Nephron progenitor cell (in vitro differentiated cells): ENCODE measurements at regions not wholly inside any gene's neighbourhood (a gene's known extent, or its start where the extent isn't known, plus 50 kb on each side); places are given as distances from the start of the nearest gene placed in this dataset.

Experiments used
- DNase-seq: peaks from one replicate; pipeline ENCODE4 v3.0.0; 2021
- H3K27ac Mint-ChIP-seq: 2 replicates; pipeline ENCODE4 v1.8.0; 2021; ENCODE audit warnings: mild to moderate bottlenecking, moderate library complexity, mixed read lengths
- H3K27me3 Mint-ChIP-seq: 2 replicates; pipeline ENCODE4 v1.8.0; 2021; ENCODE audit warnings: mild to moderate bottlenecking, low read depth, mixed read lengths; ENCODE audit not compliant: poor library complexity
- H3K36me3 Mint-ChIP-seq: 2 replicates; pipeline ENCODE4 v1.8.0; 2021; ENCODE audit warnings: low read depth, mixed read lengths
- H3K4me1 Mint-ChIP-seq: 2 replicates; pipeline ENCODE4 v1.8.0; 2021; ENCODE audit warnings: mixed read lengths
- H3K4me3 Mint-ChIP-seq: 2 replicates; pipeline ENCODE4 v1.8.0; 2021; ENCODE audit warnings: mild to moderate bottlenecking, moderate library complexity, mixed read lengths
- H3K9me3 Mint-ChIP-seq: 2 replicates; pipeline ENCODE4 v1.8.0; 2021; ENCODE audit warnings: mild to moderate bottlenecking, moderate library complexity, mixed read lengths
- CTCF ChIP-seq: fragments of 200-600 bp; sonication (generic); IDR thresholded peaks from 2 replicates; pipeline ENCODE4 v1.5.0; 2021; ENCODE audit warnings: antibody characterized with exemption

GRCh38 chr4:26085551-26085950 is 171.5 kb downstream of the SMIM20 start:
- DNase-seq: no peak
- H3K4me3 Mint-ChIP-seq: no peak overlapping the region
- H3K4me1 Mint-ChIP-seq: peaks cover 36% of the 10 kb centered on the region
- H3K36me3 Mint-ChIP-seq: peaks cover 2% of the 10 kb centered on the region
- no peak for TF ChIP-seq CTCF
- peaks cover 10% of the 10 kb centered on the region for H3K9me3 Mint-ChIP-seq
- no peak overlapping the region for H3K27ac Mint-ChIP-seq
- H3K27me3 Mint-ChIP-seq: peaks cover 18% of the 10 kb centered on the region

GRCh38 chr4:26086621-26087441 is 172.8 kb downstream of the SMIM20 start:
- Mint-ChIP-seq H3K4me1 (peaks cover 33% of the 10 kb centered on the region), H3K27me3 (peaks cover 15% of the 10 kb centered on the region), H3K9me3 (peaks cover 23% of the 10 kb centered on the region), H3K36me3 (peaks cover 4% of the 10 kb centered on the region), H3K4me3 (no peak overlapping the region), H3K27ac (no peak overlapping the region)
- TF ChIP-seq CTCF: no peak
- DNase-seq: no peak

GRCh38 chr4:26088433-26088928 is 174.5 kb downstream of the SMIM20 start:
- Mint-ChIP-seq H3K4me3 (no peak overlapping the region), H3K36me3 (peaks cover 4% of the 10 kb centered on the region), H3K27ac (no peak overlapping the region), H3K9me3 (peaks cover 27% of the 10 kb centered on the region), H3K27me3 (peaks cover 20% of the 10 kb centered on the region), H3K4me1 (peaks cover 28% of the 10 kb centered on the region)
- DNase-seq: no peak
- no peak for TF ChIP-seq CTCF

DNA sequence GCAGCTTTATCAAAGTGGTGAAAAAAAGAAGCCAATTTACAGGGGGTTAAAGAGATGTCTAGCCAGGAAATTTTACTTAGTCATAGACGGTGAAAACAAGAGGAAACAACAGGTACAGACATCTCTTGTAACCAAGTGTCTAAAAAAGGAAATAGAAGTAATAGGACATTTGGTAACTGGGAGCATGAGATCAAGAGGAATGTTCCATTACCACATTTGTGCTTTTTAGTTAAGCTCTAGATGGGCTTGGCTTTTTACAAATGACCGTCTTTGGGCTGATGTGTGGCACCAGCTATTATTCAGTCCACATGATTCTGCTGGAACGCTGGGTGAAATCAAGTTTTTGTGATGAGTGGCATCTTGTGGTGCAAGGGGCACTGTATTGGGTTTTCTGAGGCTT is 179.5 kb downstream of the SMIM20 start:
- no peak for TF ChIP-seq CTCF
- Mint-ChIP-seq H3K27ac (no peak overlapping the region), H3K9me3 (peaks cover 46% of the 10 kb centered on the region), H3K4me3 (no peak overlapping the region), H3K36me3 (peaks cover 4% of the 10 kb centered on the region), H3K27me3 (peaks cover 14% of the 10 kb centered on the region), H3K4me1 (no peaks in the 10 kb centered on the region)
- no peak for DNase-seq

DNA sequence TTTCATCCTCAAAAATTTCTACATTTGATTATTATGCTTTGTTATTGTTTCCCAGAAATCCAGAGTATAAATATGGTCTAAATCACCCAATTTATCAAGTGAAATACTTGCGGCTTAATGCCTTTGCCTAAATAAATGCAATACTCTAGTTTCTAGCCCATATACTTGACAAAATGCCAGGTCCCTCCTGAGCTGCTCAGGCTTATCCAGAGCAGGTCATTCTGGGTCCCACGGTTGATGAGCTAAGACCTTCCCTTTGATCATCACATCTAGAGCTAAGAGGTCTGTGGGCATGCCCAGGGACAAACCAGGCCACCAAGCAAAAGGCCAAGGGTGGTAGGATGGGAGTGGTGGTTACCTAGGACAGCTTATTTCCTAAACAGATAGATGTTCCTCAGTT is 180.1 kb downstream of the SMIM20 start:
- H3K4me1 Mint-ChIP-seq: no peaks in the 10 kb centered on the region
- no peak for TF ChIP-seq CTCF
- H3K9me3 Mint-ChIP-seq: peaks cover 50% of the 10 kb centered on the region
- H3K36me3 Mint-ChIP-seq: peaks cover 4% of the 10 kb centered on the region
- no peak overlapping the region for H3K4me3 Mint-ChIP-seq
- H3K27me3 Mint-ChIP-seq: peaks cover 14% of the 10 kb centered on the region
- DNase-seq: no peak
- H3K27ac Mint-ChIP-seq: no peak overlapping the region

GRCh38 chr4:26094911-26095310 is 180.9 kb downstream of the SMIM20 start:
- Mint-ChIP-seq H3K36me3 (peaks cover 4% of the 10 kb centered on the region), H3K4me1 (no peaks in the 10 kb centered on the region), H3K9me3 (peaks cover 53% of the 10 kb centered on the region), H3K27ac (no peak overlapping the region), H3K27me3 (peaks cover 10% of the 10 kb centered on the region), H3K4me3 (no peak overlapping the region)
- no peak for DNase-seq
- TF ChIP-seq CTCF: no peak
